Stomach (tissue), 8 donors: ENCODE measurements at regions not wholly inside any gene's neighbourhood (a gene's known extent, or its start where the extent isn't known, plus 50 kb on each side); places are given as distances from the start of the nearest gene placed in this dataset.
A peak's percentile ranks its signal among the peaks of the same experiment; 100 is the strongest.

ENCODE experiments used
- DNase-seq, 2 donors: peaks; one replicate each; pipeline versions ENCODE4 v3.0.0 to v3.0.0-alpha.2; 2013 to 2019
- H3K27ac ChIP-seq, 5 donors: fragments of 200-600 bp in 4 of 5; sonication (generic) in 4 of 5; one replicate each; pipeline ENCODE4 v1.5.1; 2013 to 2019; ENCODE audit warnings: mild to moderate bottlenecking in 1 of 5, moderate library complexity in 1 of 5
- H3K27me3 ChIP-seq, 3 donors: fragments of 200-600 bp; sonication (generic); one replicate each; pipeline ENCODE4 v1.5.1; 2017 to 2019; ENCODE audit warnings: mixed run types in 1 of 3
- H3K36me3 ChIP-seq, 4 donors: fragments of 200-600 bp; sonication (generic); 1 replicate in 3 of 4; 2 replicates in 1 of 4; pipeline ENCODE4 v1.5.1; 2016 to 2019
- H3K4me1 ChIP-seq, 4 donors: fragments of 200-600 bp; sonication (generic); one replicate each; pipeline ENCODE4 v1.5.1; 2016 to 2019
- H3K4me3 ChIP-seq, 4 donors: fragments of 200-600 bp; sonication (generic) in 3 of 4; one replicate each; pipeline ENCODE4 v1.5.1; 2016 to 2019; ENCODE audit warnings: mild to moderate bottlenecking in 1 of 4
- H3K9me3 ChIP-seq, 4 donors: fragments of 200-600 bp; sonication (generic); one replicate each; pipeline ENCODE4 v1.5.1; 2016 to 2019
- CTCF ChIP-seq, 7 experiments: fragments of 450-650 bp in 4 of 7; fragments of 200-600 bp in 3 of 7; sonication (generic) in 3 of 7; IDR thresholded peaks; one replicate each; pipeline ENCODE4 v1.5.1; 2016 to 2019; ENCODE audit warnings: antibody characterized with exemption in 7 of 7, control low read depth in 2 of 7, mild to moderate bottlenecking in 1 of 7
- EP300 ChIP-seq: sonication (generic); formaldehyde crosslinking; IDR thresholded peaks from one replicate; pipeline ENCODE4 v1.6.1; 2017; ENCODE audit warnings: antibody characterized with exemption
- POLR2A ChIP-seq, 4 donors: fragments of 450-650 bp; IDR thresholded peaks; one replicate each; pipeline ENCODE4 v1.6.1; 2016; ENCODE audit warnings: antibody characterized with exemption in 4 of 4, control low read depth in 2 of 4, mild to moderate bottlenecking in 1 of 4, moderate library complexity in 1 of 4
- POLR2AphosphoS5 ChIP-seq, 3 donors: sonication (generic); formaldehyde crosslinking; IDR thresholded peaks; one replicate each; pipeline ENCODE4 v1.6.1; 2016; ENCODE audit warnings: antibody characterized with exemption in 3 of 3
- WGBS, 5 donors: extraction: QIAGEN DNeasy Blood & Tissue Kit in 3 of 5; methylation state at CpG; one replicate each; pipeline versions ENCODE4 v1.1.5 to v1.1.7; 2013 to 2018; 5-methylcytosine and 5-hydroxymethylcytosine counted together
- intact Hi-C: fragments of 100-400 bp; cut with DNase I; formaldehyde crosslinking; loops from one replicate; pipeline ENCODE4 v1.15.1; 2023; ENCODE audit warnings: low total_unique reads
- donor health status: healthy with polysubstance abuse.
- donor health status: Bipolar disorder and iron deficiency.
- donor health status: healthy.

- Histone ChIP-seq H3K4me3 (no peak overlapping the region), H3K4me1 (peaks cover 0 to 16% (median 4%) of the 10 kb centered on the region in 4 donors), H3K36me3 (no peaks in the 10 kb centered on the region), H3K9me3 (peaks cover 7 to 32% (median 25%) of the 10 kb centered on the region in 4 donors), H3K27ac (no peak overlapping the region), H3K27me3 (peaks cover 26 to 87% (median 51%) of the 10 kb centered on the region in 3 donors)
- 46 to 57% (median 48%) methylated on average over 10 to 14 of the region's 14 CpGs for WGBS, 5 donors
- intact Hi-C loops: no loop called here
- peak in 1 of 2 donors; percentile 24 for DNase-seq
- TF ChIP-seq CTCF (IDR thresholded peaks at IDR 0.05) (no peak), EP300 (no peak), POLR2A (IDR thresholded peaks at IDR 0.05) (no peak), POLR2AphosphoS5 (IDR thresholded peaks at IDR 0.05) (no peak)
Measured at GRCh38 chr20:63072991-63073737, 66.4 kb upstream of the BHLHE23 start.

- Histone ChIP-seq H3K36me3 (no peaks in the 10 kb centered on the region), H3K4me1 (peaks cover 0 to 16% (median 4%) of the 10 kb centered on the region in 4 donors), H3K9me3 (peaks cover 1 to 24% (median 16%) of the 10 kb centered on the region in 4 donors), H3K27me3 (peaks cover 26 to 96% (median 58%) of the 10 kb centered on the region in 3 donors), H3K4me3 (no peak overlapping the region), H3K27ac (no peak overlapping the region)
- no peak for DNase-seq
- WGBS, 5 donors: 6 to 12% (median 9%) methylated on average over 26 to 52 of the region's 52 CpGs
- no peak for TF ChIP-seq EP300
- intact Hi-C loops: no loop called here
Measured at GRCh38 chr20:63072231-63072791, 65.5 kb upstream of the BHLHE23 start.

GRCh38 chr20:63071541-63072181 is 64.9 kb upstream of the BHLHE23 start:
- H3K36me3 ChIP-seq: no peaks in the 10 kb centered on the region
- H3K4me1 ChIP-seq: peaks cover 0 to 16% (median 4%) of the 10 kb centered on the region in 4 donors
- intact Hi-C loops: no loop called here
- H3K4me3 ChIP-seq: no peak overlapping the region
- peak in 1 of 2 donors; percentile 24 for DNase-seq
- peaks cover 26 to 100% (median 58%) of the 10 kb centered on the region in 3 donors for H3K27me3 ChIP-seq
- 10 to 24% (median 15%) methylated on average over 11 to 40 of the region's 40 CpGs for WGBS, 5 donors
- H3K9me3 ChIP-seq: peaks cover 0 to 17% (median 10%) of the 10 kb centered on the region in 4 donors
- H3K27ac ChIP-seq: no peak overlapping the region
- TF ChIP-seq POLR2AphosphoS5 (IDR thresholded peaks at IDR 0.05): no peak

GRCh38 chr20:63070771-63071540 is 64.2 kb upstream of the BHLHE23 start:
- Histone ChIP-seq H3K4me1 (peaks cover 0 to 16% (median 4%) of the 10 kb centered on the region in 4 donors), H3K36me3 (no peaks in the 10 kb centered on the region), H3K4me3 (no peak overlapping the region), H3K27me3 (peaks cover 26 to 100% (median 58%) of the 10 kb centered on the region in 3 donors), H3K27ac (no peak overlapping the region), H3K9me3 (peaks cover 0 to 10% (median 3%) of the 10 kb centered on the region in 4 donors)
- no peak for DNase-seq
- TF ChIP-seq POLR2A (IDR thresholded peaks at IDR 0.05) (no peak), EP300 (no peak), CTCF (IDR thresholded peaks at IDR 0.05) (no peak), POLR2AphosphoS5 (IDR thresholded peaks at IDR 0.05) (no peak)
- 75 to 89% (median 87%) methylated on average over 11 of the region's 11 CpGs for WGBS, 5 donors
- intact Hi-C loops: no loop called here

- intact Hi-C loops: no loop called here
- H3K36me3 ChIP-seq: no peaks in the 10 kb centered on the region
- peaks cover 26 to 100% (median 60%) of the 10 kb centered on the region in 3 donors for H3K27me3 ChIP-seq
Measured at GRCh38 chr20:63070301-63070625, 63.5 kb upstream of the BHLHE23 start.

More at GRCh38 chr20:63070301-63070625, 63.5 kb upstream of the BHLHE23 start:
- peaks cover 0 to 3% (median 0%) of the 10 kb centered on the region in 4 donors for H3K9me3 ChIP-seq
- DNase-seq: no peak
- WGBS, 5 donors: 38 to 47% (median 41%) methylated on average over 3 of the region's 3 CpGs
- no peak for TF ChIP-seq POLR2A (IDR thresholded peaks at IDR 0.05)
- TF ChIP-seq EP300: no peak
- TF ChIP-seq POLR2AphosphoS5 (IDR thresholded peaks at IDR 0.05): no peak
- TF ChIP-seq CTCF (IDR thresholded peaks at IDR 0.05): no peak
- H3K27ac ChIP-seq: no peak overlapping the region
- peaks cover 0 to 16% (median 4%) of the 10 kb centered on the region in 4 donors for H3K4me1 ChIP-seq
- no peak overlapping the region for H3K4me3 ChIP-seq
